Liver (tissue), 3 donors: ENCODE measurements at regions not wholly inside any gene's neighbourhood (a gene's known extent, or its start where the extent isn't known, plus 50 kb on each side); places are given as distances from the start of the nearest gene placed in this dataset.

Experiments used
- FOXA1 ChIP-seq: IDR thresholded peaks from 2 replicates; pipeline ENCODE4 v1.6.1; 2016; ENCODE audit warnings: antibody characterized with exemption
- HNF4A ChIP-seq, 2 donors: conservative IDR thresholded peaks; 2 replicates each; pipeline ENCODE4 v1.6.1; 2016; ENCODE audit warnings: antibody characterized with exemption in 2 of 2, mild to moderate bottlenecking in 2 of 2
- JUND ChIP-seq, 2 donors: IDR thresholded peaks; 2 replicates each; pipeline ENCODE4 v1.6.1; 2016; ENCODE audit warnings: antibody characterized with exemption in 2 of 2
- NR2F2 ChIP-seq: IDR thresholded peaks from 2 replicates; pipeline ENCODE4 v1.6.1; 2016; ENCODE audit warnings: antibody characterized with exemption
- RAD21 ChIP-seq, 2 donors: IDR thresholded peaks; 2 replicates each; pipeline ENCODE4 v1.6.1; 2016; ENCODE audit warnings: antibody characterized with exemption in 2 of 2, mild to moderate bottlenecking in 2 of 2
- TAF1 ChIP-seq: conservative IDR thresholded peaks from 2 replicates; pipeline ENCODE4 v1.6.1; 2016; ENCODE audit warnings: antibody characterized with exemption, mild to moderate bottlenecking
- YY1 ChIP-seq: IDR thresholded peaks from 2 replicates; pipeline ENCODE4 v1.6.1; 2016; ENCODE audit warnings: antibody characterized with exemption, mild to moderate bottlenecking
- TF ChIP-seq, protein P1 (sequence below): fragments of 150-350 bp; IDR thresholded peaks from 2 replicates; pipeline ENCODE4 v1.5.1; 2017; ENCODE audit warnings: improper control_type of control experiment, low read depth, low read length; ENCODE audit not compliant: missing input control
- TF ChIP-seq, protein P2 (sequence below): IDR thresholded peaks from 2 replicates; pipeline ENCODE4 v1.6.1; 2016; ENCODE audit warnings: antibody characterized with exemption, mild to moderate bottlenecking
- TF ChIP-seq, protein P3 (sequence below): IDR thresholded peaks from 2 replicates; pipeline ENCODE4 v1.6.1; 2016; ENCODE audit warnings: antibody characterized with exemption
- donor health status: healthy.
- donor health status: healthy.

DNA sequence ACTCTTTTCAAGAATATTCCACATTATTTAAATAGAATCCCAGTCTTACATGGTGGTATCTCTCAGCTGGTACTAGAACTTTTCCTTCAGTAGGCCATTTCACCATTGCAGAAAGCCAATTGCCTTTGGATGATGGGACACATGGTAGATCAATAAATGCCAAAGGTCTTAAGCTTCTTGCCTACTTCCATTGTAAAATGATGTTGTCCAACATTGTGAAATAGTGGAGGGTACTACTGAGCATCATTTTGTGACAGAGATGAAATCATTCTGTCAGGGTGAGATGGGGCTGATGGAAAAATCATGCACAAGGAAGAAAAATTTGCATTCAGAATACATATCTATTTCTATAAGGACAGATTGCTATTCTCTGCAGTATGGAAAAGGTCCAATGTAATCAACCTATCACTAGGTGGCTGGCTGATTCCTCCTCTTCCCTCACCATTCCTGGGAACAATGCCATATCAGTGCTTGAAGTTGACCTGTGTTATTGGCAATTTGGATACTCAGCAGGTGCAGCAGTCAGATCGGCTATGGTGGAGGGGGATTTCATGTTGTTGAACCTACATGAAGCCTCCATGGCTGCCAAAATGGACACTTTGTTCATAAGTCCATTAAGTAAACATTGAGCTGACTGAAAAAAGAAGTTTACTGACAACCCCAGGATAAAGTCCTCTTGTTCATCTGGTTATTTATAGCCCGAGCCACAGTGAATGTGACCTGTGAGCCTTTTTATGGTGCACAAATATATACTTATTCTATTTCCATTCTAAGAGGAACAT lies 596.9 kb upstream of the ARPP21 start:
- TF ChIP-seq, protein P1, sequence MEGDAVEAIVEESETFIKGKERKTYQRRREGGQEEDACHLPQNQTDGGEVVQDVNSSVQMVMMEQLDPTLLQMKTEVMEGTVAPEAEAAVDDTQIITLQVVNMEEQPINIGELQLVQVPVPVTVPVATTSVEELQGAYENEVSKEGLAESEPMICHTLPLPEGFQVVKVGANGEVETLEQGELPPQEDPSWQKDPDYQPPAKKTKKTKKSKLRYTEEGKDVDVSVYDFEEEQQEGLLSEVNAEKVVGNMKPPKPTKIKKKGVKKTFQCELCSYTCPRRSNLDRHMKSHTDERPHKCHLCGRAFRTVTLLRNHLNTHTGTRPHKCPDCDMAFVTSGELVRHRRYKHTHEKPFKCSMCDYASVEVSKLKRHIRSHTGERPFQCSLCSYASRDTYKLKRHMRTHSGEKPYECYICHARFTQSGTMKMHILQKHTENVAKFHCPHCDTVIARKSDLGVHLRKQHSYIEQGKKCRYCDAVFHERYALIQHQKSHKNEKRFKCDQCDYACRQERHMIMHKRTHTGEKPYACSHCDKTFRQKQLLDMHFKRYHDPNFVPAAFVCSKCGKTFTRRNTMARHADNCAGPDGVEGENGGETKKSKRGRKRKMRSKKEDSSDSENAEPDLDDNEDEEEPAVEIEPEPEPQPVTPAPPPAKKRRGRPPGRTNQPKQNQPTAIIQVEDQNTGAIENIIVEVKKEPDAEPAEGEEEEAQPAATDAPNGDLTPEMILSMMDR: no peak
- TF ChIP-seq, protein P2, sequence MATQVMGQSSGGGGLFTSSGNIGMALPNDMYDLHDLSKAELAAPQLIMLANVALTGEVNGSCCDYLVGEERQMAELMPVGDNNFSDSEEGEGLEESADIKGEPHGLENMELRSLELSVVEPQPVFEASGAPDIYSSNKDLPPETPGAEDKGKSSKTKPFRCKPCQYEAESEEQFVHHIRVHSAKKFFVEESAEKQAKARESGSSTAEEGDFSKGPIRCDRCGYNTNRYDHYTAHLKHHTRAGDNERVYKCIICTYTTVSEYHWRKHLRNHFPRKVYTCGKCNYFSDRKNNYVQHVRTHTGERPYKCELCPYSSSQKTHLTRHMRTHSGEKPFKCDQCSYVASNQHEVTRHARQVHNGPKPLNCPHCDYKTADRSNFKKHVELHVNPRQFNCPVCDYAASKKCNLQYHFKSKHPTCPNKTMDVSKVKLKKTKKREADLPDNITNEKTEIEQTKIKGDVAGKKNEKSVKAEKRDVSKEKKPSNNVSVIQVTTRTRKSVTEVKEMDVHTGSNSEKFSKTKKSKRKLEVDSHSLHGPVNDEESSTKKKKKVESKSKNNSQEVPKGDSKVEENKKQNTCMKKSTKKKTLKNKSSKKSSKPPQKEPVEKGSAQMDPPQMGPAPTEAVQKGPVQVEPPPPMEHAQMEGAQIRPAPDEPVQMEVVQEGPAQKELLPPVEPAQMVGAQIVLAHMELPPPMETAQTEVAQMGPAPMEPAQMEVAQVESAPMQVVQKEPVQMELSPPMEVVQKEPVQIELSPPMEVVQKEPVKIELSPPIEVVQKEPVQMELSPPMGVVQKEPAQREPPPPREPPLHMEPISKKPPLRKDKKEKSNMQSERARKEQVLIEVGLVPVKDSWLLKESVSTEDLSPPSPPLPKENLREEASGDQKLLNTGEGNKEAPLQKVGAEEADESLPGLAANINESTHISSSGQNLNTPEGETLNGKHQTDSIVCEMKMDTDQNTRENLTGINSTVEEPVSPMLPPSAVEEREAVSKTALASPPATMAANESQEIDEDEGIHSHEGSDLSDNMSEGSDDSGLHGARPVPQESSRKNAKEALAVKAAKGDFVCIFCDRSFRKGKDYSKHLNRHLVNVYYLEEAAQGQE: peak; percentile 7
- TF ChIP-seq TAF1 (no peak), HNF4A (conservative IDR thresholded peaks at IDR 0.05) (peak; percentile 84), JUND (IDR thresholded peaks at IDR 0.05) (peak; percentile 3 to 60), YY1 (peak; percentile 96), RAD21 (IDR thresholded peaks at IDR 0.05) (peak; percentile 51 to 52), NR2F2 (no peak), FOXA1 (peak; percentile 70)
- TF ChIP-seq, protein P3, sequence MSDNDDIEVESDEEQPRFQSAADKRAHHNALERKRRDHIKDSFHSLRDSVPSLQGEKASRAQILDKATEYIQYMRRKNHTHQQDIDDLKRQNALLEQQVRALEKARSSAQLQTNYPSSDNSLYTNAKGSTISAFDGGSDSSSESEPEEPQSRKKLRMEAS: peak; percentile 78
